HEK293 (cell line): ENCODE measurements at regions not wholly inside any gene's neighbourhood (a gene's known extent, or its start where the extent isn't known, plus 50 kb on each side); places are given as distances from the start of the nearest gene placed in this dataset.

Experiments used
- CTCF ChIA-PET: fragments of 350-600 bp; formaldehyde crosslinking; extraction: SDS; loops from one replicate; lab custom pipeline; 2021; ENCODE audit warnings: antibody characterized with exemption; lab: Yijun Ruan, JAX
- POLR2A ChIA-PET: fragments of 300-600 bp; formaldehyde crosslinking; extraction: SDS; loops from one replicate; lab custom pipeline; 2020; ENCODE audit warnings: antibody characterized with exemption, inconsistent platforms; lab: Yijun Ruan, JAX
- H3K27ac ChIP-seq: fragments of 200-500 bp; sonication (Bioruptor generic); 2 replicates; pipeline ENCODE4 v1.5.1; 2014; ENCODE audit warnings: low read depth, low read length, control low read depth, inconsistent platforms; ENCODE audit errors: extremely low read depth
- H3K36me3 ChIP-seq, 2 experiments: fragments of 200-500 bp in 1 of 2; sonication (Bioruptor generic) in 1 of 2; 1 replicate in 1 of 2; 2 replicates in 1 of 2; pipeline ENCODE4 v1.5.1; 2014 to 2017; ENCODE audit warnings: inconsistent platforms in 2 of 2, low read length in 2 of 2; ENCODE audit not compliant: control insufficient read depth in 2 of 2, insufficient read depth in 1 of 2
- H3K4me1 ChIP-seq: fragments of 200-500 bp; sonication (Bioruptor generic); 2 replicates; pipeline ENCODE4 v1.5.1; 2014; ENCODE audit warnings: mild to moderate bottlenecking, low read length, inconsistent platforms; ENCODE audit not compliant: control insufficient read depth, insufficient read depth
- H3K4me3 ChIP-seq: 2 replicates; pipeline ENCODE4 v1.5.1; 2011; ENCODE audit warnings: low read depth, mild to moderate bottlenecking, control low read depth, low read length, moderate library complexity
- H3K9me3 ChIP-seq: fragments of 200-500 bp; sonication (Bioruptor generic); 2 replicates; pipeline ENCODE4 v1.5.1; 2014; ENCODE audit warnings: low read depth, low read length, inconsistent platforms; ENCODE audit not compliant: control insufficient read depth, insufficient read depth
- AEBP2 ChIP-seq: fragments of 450-650 bp; formaldehyde crosslinking; IDR thresholded peaks from 2 replicates; pipeline ENCODE4 v1.5.1; 2016; ENCODE audit warnings: missing biosample characterization, missing genetic modification characterization, borderline replicate concordance
- BCL11A ChIP-seq: fragments of 450-650 bp; formaldehyde crosslinking; IDR thresholded peaks from 2 replicates; pipeline ENCODE4 v1.5.1; 2016; ENCODE audit warnings: low read depth, missing biosample characterization, missing genetic modification characterization
- BCL11B ChIP-seq: fragments of 450-650 bp; formaldehyde crosslinking; IDR thresholded peaks from 2 replicates; pipeline ENCODE4 v1.5.1; 2016; ENCODE audit warnings: low read depth, missing biosample characterization, missing genetic modification characterization
- GLI2 ChIP-seq: fragments of 450-650 bp; formaldehyde crosslinking; IDR thresholded peaks from 2 replicates; pipeline ENCODE4; 2017; ENCODE audit warnings: missing biosample characterization, missing genetic modification characterization, low read depth, borderline replicate concordance
- HOXA7 ChIP-seq: sonication (generic); formaldehyde crosslinking; IDR thresholded peaks from 2 replicates; pipeline ENCODE4 v1.8.1; 2022; ENCODE audit warnings: missing genetic modification reagents, borderline replicate concordance
- HOXC10 ChIP-seq: sonication (generic); formaldehyde crosslinking; IDR thresholded peaks from 2 replicates; pipeline ENCODE4 v1.8.1; 2023; ENCODE audit warnings: mild to moderate bottlenecking, missing genetic modification reagents
- KLF1 ChIP-seq: fragments of 450-650 bp; formaldehyde crosslinking; IDR thresholded peaks from 2 replicates; pipeline ENCODE4 v1.5.1; 2016; ENCODE audit warnings: missing biosample characterization, missing genetic modification characterization
- KLF10 ChIP-seq: fragments of 450-650 bp; IDR thresholded peaks from 2 replicates; pipeline ENCODE4 v1.5.1; 2018; ENCODE audit warnings: missing biosample characterization, mild to moderate bottlenecking, missing genetic modification characterization
- KLF17 ChIP-seq: fragments of 450-650 bp; formaldehyde crosslinking; IDR thresholded peaks from 2 replicates; pipeline ENCODE4 v1.5.1; 2016; ENCODE audit warnings: missing biosample characterization, missing genetic modification characterization
- MEIS1 ChIP-seq: sonication (generic); formaldehyde crosslinking; IDR thresholded peaks from 2 replicates; pipeline ENCODE4 v1.8.1; 2022; ENCODE audit warnings: missing genetic modification reagents, mild to moderate bottlenecking, borderline replicate concordance
- ZBTB49 ChIP-seq: fragments of 450-650 bp; formaldehyde crosslinking; IDR thresholded peaks from 2 replicates; pipeline ENCODE4 v1.5.1; 2016; ENCODE audit warnings: missing biosample characterization, missing genetic modification characterization, low read depth
- ZFHX2 ChIP-seq: fragments of 450-650 bp; formaldehyde crosslinking; conservative IDR thresholded peaks from 2 replicates; pipeline ENCODE4 v1.5.1; 2016; ENCODE audit warnings: missing biosample characterization, missing genetic modification characterization
- ZNF10 ChIP-seq: fragments of 450-650 bp; formaldehyde crosslinking; IDR thresholded peaks from 2 replicates; pipeline ENCODE4 v1.5.1; 2017; ENCODE audit warnings: missing biosample characterization, missing genetic modification characterization
- ZNF184 ChIP-seq: fragments of 450-650 bp; IDR thresholded peaks from 2 replicates; pipeline ENCODE4 v1.5.1; 2018; ENCODE audit warnings: missing biosample characterization, mild to moderate bottlenecking, missing genetic modification characterization
- ZNF280C ChIP-seq: fragments of 450-650 bp; formaldehyde crosslinking; IDR thresholded peaks from 2 replicates; pipeline ENCODE4 v1.5.1; 2016; ENCODE audit warnings: missing biosample characterization, missing genetic modification characterization
- ZNF335 ChIP-seq: fragments of 450-650 bp; formaldehyde crosslinking; conservative IDR thresholded peaks from 2 replicates; pipeline ENCODE4 v1.5.1; 2016; ENCODE audit warnings: missing biosample characterization, missing genetic modification characterization
- ZNF37A ChIP-seq: fragments of 450-650 bp; IDR thresholded peaks from 2 replicates; pipeline ENCODE4 v1.5.1; 2018; ENCODE audit warnings: missing biosample characterization, missing genetic modification characterization
- ZNF510 ChIP-seq: fragments of 450-650 bp; formaldehyde crosslinking; IDR thresholded peaks from 2 replicates; pipeline ENCODE4 v1.5.1; 2018; ENCODE audit warnings: mild to moderate bottlenecking, missing genetic modification characterization, missing biosample characterization; ENCODE audit not compliant: insufficient replicate concordance
- ZNF548 ChIP-seq: fragments of 450-650 bp; formaldehyde crosslinking; IDR thresholded peaks from 2 replicates; pipeline ENCODE4 v1.5.1; 2016; ENCODE audit warnings: missing biosample characterization, missing genetic modification characterization
- ZNF664 ChIP-seq: fragments of 450-650 bp; formaldehyde crosslinking; IDR thresholded peaks from 2 replicates; pipeline ENCODE4 v1.5.1; 2016; ENCODE audit warnings: missing biosample characterization, missing genetic modification characterization
- ZNF76 ChIP-seq: fragments of 450-650 bp; formaldehyde crosslinking; IDR thresholded peaks from 2 replicates; pipeline ENCODE4; 2016; ENCODE audit warnings: low read depth, missing biosample characterization, missing genetic modification characterization, borderline replicate concordance
- ZNF791 ChIP-seq: fragments of 450-650 bp; formaldehyde crosslinking; IDR thresholded peaks from 2 replicates; pipeline ENCODE4 v1.5.1; 2016; ENCODE audit warnings: missing biosample characterization, missing genetic modification characterization
- ZNF837 ChIP-seq: fragments of 450-650 bp; formaldehyde crosslinking; IDR thresholded peaks from 2 replicates; pipeline ENCODE4 v1.5.1; 2016; ENCODE audit warnings: missing biosample characterization, missing genetic modification characterization
- ZXDB ChIP-seq: fragments of 450-650 bp; formaldehyde crosslinking; IDR thresholded peaks from 2 replicates; pipeline ENCODE4 v1.5.1; 2016; ENCODE audit warnings: missing biosample characterization, missing genetic modification characterization

- no peaks in the 10 kb centered on the region for H3K4me1 ChIP-seq
- H3K9me3 ChIP-seq: no peaks in the 10 kb centered on the region
- H3K36me3 ChIP-seq: no peaks in the 10 kb centered on the region
- H3K4me3 ChIP-seq: no peak overlapping the region
- no peak overlapping the region for H3K27ac ChIP-seq
- TF ChIP-seq KLF10 (tag by site-specific recombination): no peak
- TF ChIP-seq KLF17 (tag by site-specific recombination): no peak
- TF ChIP-seq ZNF510: no peak
- TF ChIP-seq ZNF37A: no peak
- no peak for TF ChIP-seq HOXA7 (CRISPR knock-in tag)
- no peak for TF ChIP-seq ZNF664 (tag by site-specific recombination)
- TF ChIP-seq ZNF10 (tag by site-specific recombination): no peak
- TF ChIP-seq BCL11A (tag by site-specific recombination): no peak
- ChIA-PET POLR2A (no interaction called here), CTCF (interaction anchor here (0.6 kb wide), 1 partner anchor 209 kb away, joined by 3 read pairs; no protein-coding TSS in a partner anchor)
These were observed 143.4 kb downstream of the ADCYAP1 start for GRCh38 chr18:1048032-1048431.

- Histone ChIP-seq H3K27ac (no peak overlapping the region), H3K4me3 (no peak overlapping the region), H3K36me3 (no peaks in the 10 kb centered on the region), H3K4me1 (no peaks in the 10 kb centered on the region), H3K9me3 (no peaks in the 10 kb centered on the region)
- TF ChIP-seq ZNF76 (tag by site-specific recombination) (no peak), ZNF791 (tag by site-specific recombination) (no peak)
- CTCF ChIA-PET: no interaction called here
- POLR2A ChIA-PET: no interaction called here
These were observed 144.5 kb downstream of the ADCYAP1 start for GRCh38 chr18:1049173-1049572.

GRCh38 chr18:1050012-1050657, 145.5 kb downstream of the ADCYAP1 start:
- H3K9me3 ChIP-seq: no peaks in the 10 kb centered on the region
- no peaks in the 10 kb centered on the region for H3K36me3 ChIP-seq
- no peak overlapping the region for H3K27ac ChIP-seq
- CTCF ChIA-PET: interaction anchor here (0.5 kb wide), 1 partner anchor 276 kb away, joined by 3 read pairs; no protein-coding TSS in a partner anchor
- no peaks in the 10 kb centered on the region for H3K4me1 ChIP-seq
- POLR2A ChIA-PET: no interaction called here
- no peak overlapping the region for H3K4me3 ChIP-seq
- TF ChIP-seq GLI2 (tag by site-specific recombination): no peak
- no peak for TF ChIP-seq AEBP2 (tag by site-specific recombination)
- no peak for TF ChIP-seq KLF1 (tag by site-specific recombination)
- no peak for TF ChIP-seq ZNF548
- TF ChIP-seq ZXDB (tag by site-specific recombination): no peak
- TF ChIP-seq MEIS1: no peak
- no peak for TF ChIP-seq BCL11B (tag by site-specific recombination)
- no peak for TF ChIP-seq ZNF184 (tag by site-specific recombination)
- no peak for TF ChIP-seq ZNF335 (tag by site-specific recombination)
- TF ChIP-seq ZNF837 (tag by site-specific recombination): no peak
- TF ChIP-seq ZFHX2: no peak
- no peak for TF ChIP-seq ZNF280C (tag by site-specific recombination)
- no peak for TF ChIP-seq ZBTB49 (tag by site-specific recombination)
- no peak for TF ChIP-seq HOXC10 (CRISPR knock-in tag)
